H9 (cell line): ENCODE measurements at regions not wholly inside any gene's neighbourhood (a gene's known extent, or its start where the extent isn't known, plus 50 kb on each side); places are given as distances from the start of the nearest gene placed in this dataset.
A peak's percentile ranks its signal among the peaks of the same experiment; 100 is the strongest.

Source experiments
- DNase-seq: peaks from one replicate; pipeline ENCODE4 v3.0.0-alpha.2; 2017
- H2AFZ ChIP-seq: one replicate; pipeline ENCODE4 v1.6.1; 2013; ENCODE audit warnings: mild to moderate bottlenecking, low read length, control low read depth, moderate library complexity
- H2AK5ac ChIP-seq: 2 replicates; pipeline ENCODE4 v1.6.1; 2013; ENCODE audit warnings: low read length, control low read depth, mixed read lengths; ENCODE audit not compliant: insufficient read length
- H2BK120ac ChIP-seq: one replicate; pipeline ENCODE4 v1.6.1; 2013; ENCODE audit warnings: low read depth, mild to moderate bottlenecking, low read length, control low read depth, inconsistent platforms; ENCODE audit not compliant: poor library complexity, severe bottlenecking
- H2BK12ac ChIP-seq: 2 replicates; pipeline ENCODE4 v1.6.1; 2013; ENCODE audit warnings: low read length, control low read depth, mixed read lengths, low read depth; ENCODE audit not compliant: insufficient read length
- H2BK15ac ChIP-seq: 2 replicates; pipeline ENCODE4 v1.6.1; 2013; ENCODE audit warnings: low read depth, low read length, control low read depth
- H2BK20ac ChIP-seq: one replicate; pipeline ENCODE4 v1.6.1; 2013; ENCODE audit warnings: low read depth, mild to moderate bottlenecking, low read length, control low read depth, inconsistent platforms; ENCODE audit not compliant: poor library complexity, severe bottlenecking
- H2BK5ac ChIP-seq: 2 replicates; pipeline ENCODE4 v1.6.1; 2013; ENCODE audit warnings: low read length, control low read depth, mixed read lengths; ENCODE audit not compliant: insufficient read length
- H3K14ac ChIP-seq: 2 replicates; pipeline ENCODE4 v1.6.1; 2013; ENCODE audit warnings: low read length, control low read depth; ENCODE audit not compliant: insufficient read depth
- H3K18ac ChIP-seq: 2 replicates; pipeline ENCODE4 v1.6.1; 2013; ENCODE audit warnings: low read depth, mild to moderate bottlenecking, mixed read lengths, low read length, control low read depth; ENCODE audit not compliant: insufficient read length
- H3K23ac ChIP-seq: 2 replicates; pipeline ENCODE4 v1.6.1; 2013; ENCODE audit warnings: low read length, control low read depth, mixed read lengths, low read depth; ENCODE audit not compliant: insufficient read length
- H3K23me2 ChIP-seq: 2 replicates; pipeline ENCODE4 v1.6.1; 2013; ENCODE audit warnings: low read depth, mild to moderate bottlenecking, mixed read lengths, low read length, control low read depth; ENCODE audit not compliant: insufficient read length, poor library complexity, severe bottlenecking
- H3K27ac ChIP-seq: 2 replicates; pipeline ENCODE4 v1.5.1; 2013; ENCODE audit warnings: low read length, control low read depth, mixed read lengths, low read depth; ENCODE audit not compliant: insufficient read length
- H3K27me3 ChIP-seq: 2 replicates; pipeline ENCODE4 v1.6.1; 2013; ENCODE audit warnings: low read length, control low read depth, inconsistent platforms; ENCODE audit not compliant: insufficient read depth
- H3K4ac ChIP-seq: 2 replicates; pipeline ENCODE4 v1.6.1; 2013; ENCODE audit warnings: low read depth, mild to moderate bottlenecking, control low read depth, inconsistent platforms, low read length, moderate library complexity
- H3K4me1 ChIP-seq: 2 replicates; pipeline ENCODE4 v1.6.1; 2013; ENCODE audit warnings: low read length, control low read depth, inconsistent platforms; ENCODE audit not compliant: insufficient read depth
- H3K4me2 ChIP-seq: 2 replicates; pipeline ENCODE4 v1.6.1; 2013; ENCODE audit warnings: low read length, control low read depth, mixed read lengths; ENCODE audit not compliant: insufficient read length, insufficient read depth
- H3K56ac ChIP-seq: 2 replicates; pipeline ENCODE4 v1.6.1; 2013; ENCODE audit warnings: low read depth, mild to moderate bottlenecking, mixed read lengths, low read length, control low read depth; ENCODE audit not compliant: insufficient read length
- H3K79me1 ChIP-seq: 2 replicates; pipeline ENCODE4 v1.6.1; 2013; ENCODE audit warnings: low read depth, mild to moderate bottlenecking, moderate library complexity, low read length, control low read depth, inconsistent platforms; ENCODE audit not compliant: insufficient read depth, poor library complexity, severe bottlenecking
- H3K79me2 ChIP-seq: 2 replicates; pipeline ENCODE4 v1.6.1; 2013; ENCODE audit warnings: low read length, control low read depth, inconsistent platforms; ENCODE audit not compliant: insufficient read depth
- H3K9ac ChIP-seq: 2 replicates; pipeline ENCODE4 v1.6.1; 2013; ENCODE audit warnings: low read length, control low read depth, mixed read lengths; ENCODE audit not compliant: insufficient read length; ENCODE audit errors: extremely low read depth
- H3K9me3 ChIP-seq: one replicate; pipeline ENCODE4 v1.6.1; 2013; ENCODE audit warnings: low read depth, low read length, inconsistent platforms; ENCODE audit not compliant: control insufficient read depth
- H3T11ph ChIP-seq: one replicate; pipeline ENCODE4 v1.6.1; 2013; ENCODE audit warnings: mild to moderate bottlenecking, low read length, control low read depth, inconsistent platforms
- H4K20me1 ChIP-seq: one replicate; pipeline ENCODE4 v1.6.1; 2013; ENCODE audit not compliant: control insufficient read depth, insufficient read length, insufficient read depth
- H4K5ac ChIP-seq: 2 replicates; pipeline ENCODE4 v1.6.1; 2013; ENCODE audit warnings: low read depth, mild to moderate bottlenecking, mixed read lengths, low read length, control low read depth; ENCODE audit not compliant: insufficient read length
- H4K8ac ChIP-seq: replicated peaks from 2 replicates; pipeline ENCODE4 v1.6.1; 2013; ENCODE audit warnings: low read length, control low read depth, mixed read lengths, low read depth; ENCODE audit not compliant: insufficient read length
- H4K91ac ChIP-seq: 2 replicates; pipeline ENCODE4 v1.6.1; 2013; ENCODE audit warnings: low read depth, mild to moderate bottlenecking, moderate library complexity, mixed read lengths, low read length, control low read depth; ENCODE audit not compliant: insufficient read length
- H3K27ac Mint-ChIP-seq, 3 experiments: 2 replicates in 2 of 3; 3 replicates in 1 of 3; pipeline ENCODE4 v1.8.0; 2020 to 2021; ENCODE audit warnings: mixed read lengths in 3 of 3, mild to moderate bottlenecking in 1 of 3, moderate library complexity in 1 of 3
- H3K27me3 Mint-ChIP-seq: 2 replicates; pipeline ENCODE4 v1.8.0; 2021; ENCODE audit warnings: low read depth, mild to moderate bottlenecking, moderate library complexity, mixed read lengths
- H3K36me3 Mint-ChIP-seq, 3 experiments: 2 replicates in 2 of 3; 3 replicates in 1 of 3; pipeline ENCODE4 v1.8.0; 2020 to 2021; ENCODE audit warnings: low read depth in 3 of 3, mixed read lengths in 3 of 3; ENCODE audit not compliant: insufficient read depth in 1 of 3
- H3K4me1 Mint-ChIP-seq, 2 experiments: 2 replicates each; pipeline ENCODE4 v1.8.0; 2020; ENCODE audit warnings: mixed read lengths in 2 of 2
- H3K4me3 Mint-ChIP-seq, 2 experiments: 2 replicates in 1 of 2; 3 replicates in 1 of 2; pipeline ENCODE4 v1.8.0; 2020 to 2021; ENCODE audit warnings: mild to moderate bottlenecking in 2 of 2, mixed read lengths in 2 of 2, moderate library complexity in 1 of 2
- H3K9me3 Mint-ChIP-seq, 2 experiments: 2 replicates in 1 of 2; 3 replicates in 1 of 2; pipeline ENCODE4 v1.8.0; 2020; ENCODE audit warnings: mild to moderate bottlenecking in 2 of 2, mixed read lengths in 2 of 2, moderate library complexity in 1 of 2
- CTCF ChIP-seq: fragments of 200-600 bp; sonication (generic); conservative IDR thresholded peaks from 3 replicates; pipeline ENCODE4 v1.8.0; 2021; ENCODE audit warnings: antibody characterized with exemption, mild to moderate bottlenecking

DNA sequence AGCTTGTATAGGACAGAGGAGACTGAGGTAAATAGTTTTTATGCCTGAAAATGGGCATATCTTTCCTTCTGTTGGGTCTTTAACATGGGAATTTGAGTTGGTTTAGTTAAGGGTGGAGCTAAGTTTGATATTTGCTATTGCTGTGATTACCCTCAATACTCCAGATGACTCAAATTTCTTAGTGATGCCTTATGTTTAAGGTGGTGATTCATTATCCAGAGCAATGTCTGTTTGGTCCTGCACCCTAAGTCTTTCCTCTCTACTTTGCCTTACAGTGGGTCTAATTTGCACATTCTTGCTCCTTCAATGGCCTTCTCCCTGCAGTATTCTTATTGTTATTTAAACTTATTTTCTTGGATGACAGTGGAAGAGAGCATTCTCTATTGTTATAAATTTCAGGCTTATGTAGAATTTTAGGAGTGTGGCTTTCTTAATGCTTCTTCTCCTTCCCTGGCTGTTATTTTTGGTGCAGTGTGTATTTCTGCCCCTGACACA is 312.9 kb upstream of the RPS23 start:
- peaks cover 23 to 38% (median 29%) of the 10 kb centered on the region in 3 experiments for H3K36me3 Mint-ChIP-seq

More for the DNA sequence above, 312.9 kb upstream of the RPS23 start:
- Histone ChIP-seq H3K4ac (no peak overlapping the region), H3K14ac (no peak overlapping the region), H4K8ac (no peak overlapping the region), H4K91ac (no peak overlapping the region), H2BK15ac (no peak overlapping the region), H3K79me1 (no peaks in the 10 kb centered on the region), H3K9me3 (peaks cover 9% of the 10 kb centered on the region), H3K18ac (no peak overlapping the region), H4K20me1 (no peaks in the 10 kb centered on the region), H3K4me1 (no peaks in the 10 kb centered on the region), H2BK5ac (no peak overlapping the region), H4K5ac (no peak overlapping the region), H3T11ph (no peak overlapping the region), H3K23ac (no peak overlapping the region), H3K4me2 (no peak overlapping the region), H3K23me2 (no peaks in the 10 kb centered on the region), H3K79me2 (no peaks in the 10 kb centered on the region), H2BK20ac (no peak overlapping the region), H2BK120ac (no peak overlapping the region), H3K9ac (no peak overlapping the region), H3K27ac (no peak overlapping the region), H2AK5ac (no peak overlapping the region), H2BK12ac (no peak overlapping the region), H3K56ac (no peak overlapping the region), H2AFZ (no peak overlapping the region), H3K27me3 (no peaks in the 10 kb centered on the region)
- DNase-seq: no peak
- Mint-ChIP-seq H3K4me3 (peak overlapping the region; percentile 2; a peak in 2 of 5 replicates), H3K27me3 (no peaks in the 10 kb centered on the region; the same call in 1 of the 2 replicates), H3K27ac (peak overlapping the region; percentile 74 to 98 (median 89); a peak in 6 of 7 replicates), H3K4me1 (peaks cover 54 to 57% of the 10 kb centered on the region in 2 experiments), H3K9me3 (peaks cover 27 to 39% of the 10 kb centered on the region in 2 experiments)
- TF ChIP-seq CTCF: no peak
